Type B pancreatic cell (in vitro differentiated cells): ENCODE measurements at regions not wholly inside any gene's neighbourhood (a gene's known extent, or its start where the extent isn't known, plus 50 kb on each side); places are given as distances from the start of the nearest gene placed in this dataset.

Experiments used
- DNase-seq: peaks from one replicate; pipeline ENCODE4 v3.0.0; 2021; ENCODE audit warnings: mixed read lengths; ENCODE audit not compliant: unreplicated experiment; ENCODE audit errors: extremely low spot score
- H3K27ac Mint-ChIP-seq: 2 replicates; pipeline ENCODE4 v1.8.0; 2021; ENCODE audit warnings: mild to moderate bottlenecking, mixed read lengths
- H3K27me3 Mint-ChIP-seq: 2 replicates; pipeline ENCODE4 v1.8.0; 2021; ENCODE audit warnings: mixed read lengths
- H3K36me3 Mint-ChIP-seq: 2 replicates; pipeline ENCODE4 v1.8.0; 2021; ENCODE audit warnings: mixed read lengths
- H3K4me1 Mint-ChIP-seq: one replicate; pipeline ENCODE4 v1.8.0; 2021; ENCODE audit warnings: mixed read lengths; ENCODE audit not compliant: unreplicated experiment
- H3K4me3 Mint-ChIP-seq: 2 replicates; pipeline ENCODE4 v1.8.0; 2021; ENCODE audit warnings: mild to moderate bottlenecking, mixed read lengths
- H3K9me3 Mint-ChIP-seq: 2 replicates; pipeline ENCODE4 v1.8.0; 2021; ENCODE audit warnings: mixed read lengths
- TF ChIP-seq, protein P1 (sequence below): fragments of 200-600 bp; sonication (generic); conservative IDR thresholded peaks from 2 replicates; pipeline ENCODE4 v1.5.0; 2021; ENCODE audit warnings: antibody characterized with exemption, mild to moderate bottlenecking

DNA sequence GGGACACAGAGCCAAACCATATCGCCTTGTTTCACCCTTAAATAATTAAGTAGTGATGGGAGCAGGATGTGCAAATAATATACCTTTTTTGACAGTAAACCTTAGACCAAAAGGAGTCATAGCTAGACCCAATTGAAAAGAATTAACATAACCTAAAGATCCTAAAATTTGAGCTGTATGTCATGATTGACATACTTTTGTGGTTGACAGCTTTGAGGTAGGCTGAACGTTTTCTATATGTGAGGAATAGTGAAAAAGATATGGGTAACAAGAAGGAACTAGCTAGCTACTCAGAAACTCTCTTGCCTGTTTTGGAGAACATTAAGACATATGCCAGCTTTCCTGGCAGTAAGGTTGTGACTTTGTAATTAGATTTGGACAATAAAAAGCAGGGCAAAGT, 320.6 kb downstream of the KCNC2 start:
- Mint-ChIP-seq H3K27ac (no peak overlapping the region), H3K9me3 (no peaks in the 10 kb centered on the region), H3K36me3 (no peaks in the 10 kb centered on the region), H3K4me1 (peaks cover 10% of the 10 kb centered on the region), H3K27me3 (no peaks in the 10 kb centered on the region), H3K4me3 (no peak overlapping the region)
- DNase-seq, result no peak
- TF ChIP-seq, protein P1, sequence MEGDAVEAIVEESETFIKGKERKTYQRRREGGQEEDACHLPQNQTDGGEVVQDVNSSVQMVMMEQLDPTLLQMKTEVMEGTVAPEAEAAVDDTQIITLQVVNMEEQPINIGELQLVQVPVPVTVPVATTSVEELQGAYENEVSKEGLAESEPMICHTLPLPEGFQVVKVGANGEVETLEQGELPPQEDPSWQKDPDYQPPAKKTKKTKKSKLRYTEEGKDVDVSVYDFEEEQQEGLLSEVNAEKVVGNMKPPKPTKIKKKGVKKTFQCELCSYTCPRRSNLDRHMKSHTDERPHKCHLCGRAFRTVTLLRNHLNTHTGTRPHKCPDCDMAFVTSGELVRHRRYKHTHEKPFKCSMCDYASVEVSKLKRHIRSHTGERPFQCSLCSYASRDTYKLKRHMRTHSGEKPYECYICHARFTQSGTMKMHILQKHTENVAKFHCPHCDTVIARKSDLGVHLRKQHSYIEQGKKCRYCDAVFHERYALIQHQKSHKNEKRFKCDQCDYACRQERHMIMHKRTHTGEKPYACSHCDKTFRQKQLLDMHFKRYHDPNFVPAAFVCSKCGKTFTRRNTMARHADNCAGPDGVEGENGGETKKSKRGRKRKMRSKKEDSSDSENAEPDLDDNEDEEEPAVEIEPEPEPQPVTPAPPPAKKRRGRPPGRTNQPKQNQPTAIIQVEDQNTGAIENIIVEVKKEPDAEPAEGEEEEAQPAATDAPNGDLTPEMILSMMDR, result no peak

DNA sequence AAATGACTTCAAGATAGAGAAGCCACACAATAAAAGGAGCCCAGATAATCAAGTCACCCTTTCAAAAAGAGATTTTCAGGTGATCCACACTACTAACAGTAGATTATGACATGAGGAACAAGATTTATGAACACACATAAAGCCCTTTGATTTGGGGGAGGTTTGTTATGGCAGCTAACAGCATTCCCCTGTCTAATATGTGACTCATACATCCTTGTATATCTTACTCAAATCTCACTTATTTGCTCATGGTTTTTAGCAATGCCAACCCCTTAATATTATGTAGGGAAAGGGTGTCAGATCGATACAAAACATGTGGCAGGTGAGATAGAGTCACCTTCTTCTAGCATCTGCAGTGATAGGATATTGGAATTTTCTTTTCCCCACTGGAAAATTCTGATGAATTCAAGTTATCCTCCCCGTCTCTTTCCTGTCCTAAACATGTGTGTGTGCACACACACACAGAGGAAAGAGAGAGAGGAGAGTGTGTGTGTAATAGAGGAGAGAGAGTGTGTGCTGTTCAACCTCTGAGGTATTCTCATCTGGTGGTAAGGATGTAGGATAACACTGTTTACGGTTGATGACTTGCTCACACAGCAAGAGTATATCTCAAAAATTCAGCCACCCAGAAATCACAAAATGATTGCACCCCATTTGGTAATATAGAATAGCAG, 319.9 kb downstream of the KCNC2 start:
- Mint-ChIP-seq H3K36me3 (no peaks in the 10 kb centered on the region), H3K27ac (peak overlapping the region; percentile 46), H3K4me1 (peaks cover 10% of the 10 kb centered on the region), H3K9me3 (no peaks in the 10 kb centered on the region), H3K27me3 (no peaks in the 10 kb centered on the region), H3K4me3 (no peak overlapping the region)
- TF ChIP-seq, protein P1, result no peak
- no peak for DNase-seq

DNA sequence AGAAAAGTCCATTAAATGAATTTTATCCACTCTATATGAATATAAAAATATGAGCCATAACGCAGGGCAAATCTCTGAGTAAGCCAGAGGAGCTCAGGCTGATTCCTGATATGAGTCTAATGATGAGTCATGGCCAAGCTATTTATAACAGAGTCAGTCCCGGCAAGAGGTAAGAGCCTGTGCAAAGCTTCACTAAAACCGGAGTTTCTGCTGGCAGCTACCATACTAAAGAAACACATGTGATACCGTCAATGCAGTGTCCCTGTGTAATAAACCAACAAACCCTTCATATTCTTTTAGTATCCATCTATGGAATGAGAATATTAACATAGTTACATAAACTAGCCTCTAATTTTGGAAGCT, 319.4 kb downstream of the KCNC2 start:
- Mint-ChIP-seq H3K4me3 (no peak overlapping the region), H3K4me1 (peaks cover 10% of the 10 kb centered on the region), H3K9me3 (no peaks in the 10 kb centered on the region), H3K27ac (peak overlapping the region; percentile 46), H3K27me3 (no peaks in the 10 kb centered on the region), H3K36me3 (no peaks in the 10 kb centered on the region)
- DNase-seq, result no peak
- TF ChIP-seq, protein P1, result no peak

DNA sequence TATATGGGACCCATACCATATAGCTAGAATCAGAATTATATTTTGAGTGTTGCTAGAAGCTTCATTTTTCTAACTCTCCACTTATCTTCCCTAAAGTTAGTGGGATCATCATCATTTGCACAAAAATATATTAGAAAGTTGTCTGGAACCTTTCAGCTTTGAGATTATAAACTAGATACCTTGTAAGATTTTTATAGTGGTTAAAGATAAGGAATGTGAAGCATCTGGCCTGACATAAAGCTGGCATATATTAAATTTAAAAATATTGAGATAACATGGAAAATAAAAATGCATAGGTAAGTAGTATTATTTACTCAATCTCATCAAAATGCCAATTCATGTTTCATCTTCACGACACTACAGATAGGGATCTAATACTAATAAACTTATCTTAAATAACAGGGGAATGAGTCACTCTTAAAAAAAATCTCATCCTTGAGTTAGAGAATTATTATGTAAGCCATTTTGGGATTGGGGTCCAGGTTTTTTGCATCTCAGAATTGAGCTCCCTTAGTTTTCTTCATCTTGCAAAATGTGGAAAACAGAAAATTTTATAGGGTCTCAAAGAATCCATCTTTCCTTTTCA, 318.5 kb downstream of the KCNC2 start:
- peaks cover 10% of the 10 kb centered on the region for H3K4me1 Mint-ChIP-seq
- TF ChIP-seq, protein P1, result no peak
- no peak overlapping the region for H3K27ac Mint-ChIP-seq
- no peaks in the 10 kb centered on the region for H3K36me3 Mint-ChIP-seq
- H3K27me3 Mint-ChIP-seq, result no peaks in the 10 kb centered on the region
- no peak for DNase-seq
- H3K9me3 Mint-ChIP-seq, result no peaks in the 10 kb centered on the region
- no peak overlapping the region for H3K4me3 Mint-ChIP-seq

DNA sequence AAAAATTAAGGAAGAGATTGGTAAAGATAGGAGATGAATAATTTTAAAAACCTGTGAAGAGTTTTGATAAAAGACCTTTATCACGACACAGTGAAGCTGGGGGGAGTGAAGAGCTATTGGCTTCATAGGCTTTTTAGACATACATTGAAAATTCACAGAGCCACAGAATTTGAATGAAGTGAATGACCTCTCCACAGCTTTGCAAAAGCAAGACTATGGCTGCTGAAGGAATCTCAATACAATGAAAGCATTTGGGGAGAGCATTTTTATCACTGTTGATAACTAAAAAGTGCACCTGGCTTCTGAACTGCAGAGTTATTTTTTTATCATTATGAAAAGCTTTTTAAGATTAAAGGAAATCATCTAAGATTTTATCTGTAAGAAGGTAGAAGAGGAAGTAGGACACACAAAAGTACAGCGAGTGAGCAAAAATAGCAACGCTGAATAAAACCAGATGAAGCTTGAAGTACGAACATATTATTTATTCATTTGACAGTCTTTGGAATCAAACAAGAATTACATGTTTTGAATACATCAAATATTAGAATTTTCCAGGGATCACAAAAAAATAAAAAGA, 317.5 kb downstream of the KCNC2 start:
- H3K36me3 Mint-ChIP-seq, result no peaks in the 10 kb centered on the region
- H3K4me3 Mint-ChIP-seq, result no peak overlapping the region
- H3K27ac Mint-ChIP-seq, result no peak overlapping the region
- DNase-seq, result no peak
- TF ChIP-seq, protein P1, result no peak
- no peaks in the 10 kb centered on the region for H3K27me3 Mint-ChIP-seq
- H3K4me1 Mint-ChIP-seq, result peaks cover 10% of the 10 kb centered on the region
- H3K9me3 Mint-ChIP-seq, result no peaks in the 10 kb centered on the region
